Right lobe of liver (tissue), 4 donors: ENCODE measurements at regions not wholly inside any gene's neighbourhood (a gene's known extent, or its start where the extent isn't known, plus 50 kb on each side); places are given as distances from the start of the nearest gene placed in this dataset.

ENCODE experiments used
- CTCF ChIP-seq, 4 donors: fragments of 200-600 bp in 3 of 4; fragments of 450-650 bp in 1 of 4; IDR thresholded peaks; one replicate each; pipeline versions ENCODE4 v1.5.1 to v1.8.0; 2016 to 2022; ENCODE audit warnings: antibody characterized with exemption in 4 of 4, mild to moderate bottlenecking in 2 of 4
- POLR2A ChIP-seq: fragments of 450-650 bp; IDR thresholded peaks from one replicate; pipeline ENCODE4 v1.6.1; 2017; ENCODE audit warnings: antibody characterized with exemption, mild to moderate bottlenecking
- donor health status: DM: no; HTN: no; CAD: no.
- donor health status: DM: no; HTN: no; CAD: no.
- donor health status: DM: no; HTN: yes; CAD: no.

- TF ChIP-seq CTCF (IDR thresholded peaks at IDR 0.05) = no peak
- TF ChIP-seq POLR2A = no peak
These were observed 152.2 kb downstream of the TFAP2B start for GRCh38 chr6:50970908-50971307.
